ENCODE measurements at regions not wholly inside any gene's neighbourhood (a gene's known extent, or its start where the extent isn't known, plus 50 kb on each side); places are given as distances from the start of the nearest gene placed in this dataset.
"Not testable (repeated sequence)": the region's sequence is repeated elsewhere in the genome, so short reads cannot be mapped to it uniquely, and the experiment has no call there.

DNA sequence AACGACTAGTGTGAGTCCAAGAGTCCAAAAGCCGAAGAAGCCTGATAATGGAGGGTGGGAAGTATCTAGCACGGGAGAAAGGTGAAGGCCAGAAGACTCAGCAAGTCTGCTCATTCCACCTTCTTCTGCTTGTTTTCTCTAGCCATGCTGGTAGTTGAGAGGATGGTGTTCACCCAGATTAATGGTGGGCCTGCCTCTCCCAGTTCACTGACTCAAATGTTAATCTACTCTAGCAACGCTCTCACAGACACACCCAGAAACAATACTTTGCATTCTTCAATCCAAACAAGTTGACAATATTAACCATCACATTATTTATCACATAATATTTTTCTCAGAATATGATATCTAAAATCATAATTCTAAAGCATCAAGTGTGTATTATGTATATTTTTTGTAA, 1055.1 kb upstream of the PCDH10 start:
- DNase-seq (ENCODE audit: low read depth, low spot score): no peak

DNA sequence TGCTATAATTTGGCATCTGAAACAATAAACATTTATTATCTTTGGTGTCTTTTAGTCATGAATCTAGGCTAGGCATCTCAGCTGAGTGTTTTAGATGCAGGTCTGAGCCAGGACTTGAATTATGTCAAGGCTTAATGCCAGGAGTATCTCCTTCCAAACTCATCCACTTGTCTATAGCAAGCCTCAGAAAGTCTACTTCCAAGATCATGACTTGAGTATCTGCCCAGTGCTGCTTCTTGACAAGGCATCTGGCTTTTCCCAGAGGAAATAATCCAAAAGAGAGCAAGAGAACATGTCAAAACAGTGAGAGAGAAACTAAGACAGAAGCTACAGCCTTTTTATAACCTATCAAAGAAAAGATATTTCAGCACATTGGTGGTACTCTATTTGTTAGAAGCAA, 1052.1 kb upstream of the PCDH10 start:
- no peak for DNase-seq (ENCODE audit: low read depth, low spot score)

GRCh38 chr4:132101526-132101925, 1047.6 kb upstream of the PCDH10 start:
- DNase-seq (ENCODE audit: low read depth, low spot score): no peak

GRCh38 chr4:132108784-132109183, 1040.3 kb upstream of the PCDH10 start:
- no peak for DNase-seq (ENCODE audit: low read depth, low spot score)

DNA sequence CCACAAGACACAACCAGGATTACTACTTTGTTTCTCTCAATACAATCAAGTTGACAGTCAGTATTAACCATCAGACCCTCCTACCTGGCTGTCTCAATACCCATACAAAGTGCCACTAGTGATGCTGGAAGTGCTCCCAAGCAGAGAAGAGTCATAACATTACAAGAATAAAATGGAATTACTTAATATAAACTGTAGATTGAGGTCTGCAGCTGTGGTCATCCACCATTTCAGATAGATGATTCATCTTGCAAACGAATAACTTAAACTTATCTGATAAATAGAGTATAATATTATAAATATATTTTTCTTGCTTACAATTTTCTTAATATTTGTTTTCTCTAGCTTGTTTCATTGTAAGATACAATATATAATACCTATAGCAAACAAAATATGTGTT, 1034.2 kb upstream of the PCDH10 start:
- DNase-seq (ENCODE audit: low read depth, low spot score): no peak

GRCh38 chr4:132122741-132123140, 1026.4 kb upstream of the PCDH10 start:
- not testable (repeated sequence) for DNase-seq (ENCODE audit: low read depth, low spot score)

DNA sequence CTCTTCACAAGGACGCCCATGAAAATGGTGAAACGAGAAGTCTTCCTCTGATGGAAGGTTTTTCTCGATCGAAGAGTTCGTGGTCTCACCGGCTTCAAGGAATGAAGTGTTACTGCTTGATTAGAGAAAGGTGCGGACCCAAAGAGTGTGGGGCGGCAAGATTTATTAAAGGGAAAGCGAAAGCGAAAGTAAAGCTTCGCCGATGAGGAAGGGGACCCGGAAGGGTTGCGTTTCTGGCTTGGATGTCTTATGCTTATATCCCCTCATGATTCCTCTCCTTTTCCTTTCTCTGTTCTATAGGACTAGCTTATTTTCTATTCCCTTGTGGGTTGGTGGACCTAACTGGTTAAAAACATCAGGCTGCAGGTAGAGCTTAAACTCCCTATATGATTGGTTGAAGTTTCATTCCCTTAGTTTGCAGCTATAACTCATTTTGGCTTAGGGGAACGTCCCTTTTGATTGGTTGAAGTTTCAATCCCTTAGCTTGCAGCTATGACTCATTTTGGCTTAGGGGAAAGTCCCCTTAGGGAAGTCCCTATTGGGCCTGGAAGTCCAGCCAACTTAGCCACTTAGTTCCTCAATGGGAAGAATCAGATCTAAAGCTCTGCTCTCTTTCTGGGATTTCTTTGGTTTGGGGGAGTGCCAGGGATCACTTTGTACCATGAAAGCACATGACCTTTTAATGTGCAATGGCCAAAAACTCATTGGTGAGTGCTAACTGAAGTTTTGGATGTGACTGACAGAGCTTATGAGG, 1025.0 kb upstream of the PCDH10 start:
- DNase-seq (ENCODE audit: low read depth, low spot score): peak; percentile 7

DNA sequence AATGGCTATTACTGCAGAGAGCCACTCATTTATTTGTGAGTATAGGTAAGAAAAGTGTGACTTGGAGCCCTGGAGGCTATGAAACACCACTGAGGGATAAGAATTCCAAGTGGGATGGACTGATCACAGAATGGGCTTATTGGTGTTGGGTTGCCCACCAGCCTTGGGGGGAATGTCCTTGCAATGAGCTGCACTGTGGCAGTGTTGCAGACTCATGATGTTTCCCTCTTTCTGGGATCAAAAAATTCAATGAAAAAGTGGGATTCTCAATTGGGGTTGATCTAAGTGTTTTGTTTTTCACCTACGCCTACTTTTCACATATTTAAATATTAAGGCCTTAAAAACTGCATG, 1024.5 kb upstream of the PCDH10 start:
- peak; percentile 21 for DNase-seq (ENCODE audit: low read depth, low spot score)

- DNase-seq (ENCODE audit: low read depth, low spot score): no peak
Measured at GRCh38 chr4:132125131-132125530, 1024.0 kb upstream of the PCDH10 start.

GRCh38 chr4:132132433-132132832, 1016.7 kb upstream of the PCDH10 start:
- no peak for DNase-seq (ENCODE audit: low read depth, low spot score)

- peak; percentile 47 for DNase-seq (ENCODE audit: low read depth, low spot score)
Measured at GRCh38 chr4:132169660-132170059, 979.4 kb upstream of the PCDH10 start.

DNA sequence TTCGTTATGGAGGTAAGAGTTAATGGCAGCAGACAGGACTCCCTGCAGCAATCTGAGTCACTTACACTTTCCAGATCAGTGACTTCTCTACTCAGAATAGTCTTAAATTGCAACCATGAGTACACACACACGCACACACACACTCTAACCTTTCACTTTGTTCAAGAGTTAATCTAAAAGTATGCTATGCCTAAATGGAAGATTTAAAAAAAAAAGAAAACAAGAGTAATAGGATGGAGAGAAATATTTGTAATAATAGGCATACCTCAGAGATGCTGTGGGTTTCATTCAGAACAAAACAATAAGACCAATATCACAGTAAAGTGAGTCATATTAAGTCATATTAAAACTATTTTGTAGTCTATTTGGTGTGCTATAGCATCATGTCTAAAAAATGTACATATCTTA, 969.1 kb upstream of the PCDH10 start:
- DNase-seq (ENCODE audit: low read depth, low spot score): no peak

- no peak for DNase-seq (ENCODE audit: low read depth, low spot score)
Measured at GRCh38 chr4:132195176-132195575, 953.9 kb upstream of the PCDH10 start.

DNA sequence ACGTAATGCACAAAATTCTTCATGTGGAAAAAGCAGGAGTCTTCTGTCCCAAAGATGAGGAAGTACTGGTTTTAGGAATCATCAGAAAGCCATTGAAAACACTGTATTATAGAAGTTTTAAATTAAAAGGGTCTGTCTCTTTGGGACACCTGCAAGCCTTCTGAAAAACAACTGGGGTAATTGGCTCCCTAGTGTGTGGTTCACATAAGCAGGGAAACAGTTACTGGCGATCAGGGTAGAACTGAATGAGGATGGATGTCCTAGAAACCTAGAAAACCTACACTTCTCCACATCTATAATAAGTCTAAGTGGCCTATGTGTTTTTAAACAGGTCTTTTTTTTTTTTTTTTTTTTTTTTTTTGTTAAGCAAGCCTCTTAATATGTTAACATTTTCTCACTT, 945.5 kb upstream of the PCDH10 start:
- DNase-seq (ENCODE audit: low read depth, low spot score): no peak

DNA sequence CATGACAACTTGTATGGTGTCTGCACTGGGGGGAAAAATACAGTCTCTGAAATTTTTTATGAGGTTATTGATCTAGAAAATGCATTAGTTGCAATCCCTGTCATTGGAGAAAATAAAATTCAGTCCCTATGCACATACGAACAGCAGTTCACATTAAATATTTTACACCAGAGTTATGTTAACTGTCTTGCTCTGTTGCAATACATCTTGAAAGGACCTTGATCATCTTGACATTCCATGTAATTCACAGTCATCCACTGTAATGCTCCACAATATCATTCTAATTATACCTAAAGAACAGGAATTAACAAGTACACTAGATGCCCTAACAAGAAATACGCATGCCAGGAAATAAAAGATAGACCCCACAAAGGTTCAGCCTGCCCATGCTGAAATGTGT, 934.6 kb upstream of the PCDH10 start:
- DNase-seq (ENCODE audit: low read depth, low spot score): no peak

DNA sequence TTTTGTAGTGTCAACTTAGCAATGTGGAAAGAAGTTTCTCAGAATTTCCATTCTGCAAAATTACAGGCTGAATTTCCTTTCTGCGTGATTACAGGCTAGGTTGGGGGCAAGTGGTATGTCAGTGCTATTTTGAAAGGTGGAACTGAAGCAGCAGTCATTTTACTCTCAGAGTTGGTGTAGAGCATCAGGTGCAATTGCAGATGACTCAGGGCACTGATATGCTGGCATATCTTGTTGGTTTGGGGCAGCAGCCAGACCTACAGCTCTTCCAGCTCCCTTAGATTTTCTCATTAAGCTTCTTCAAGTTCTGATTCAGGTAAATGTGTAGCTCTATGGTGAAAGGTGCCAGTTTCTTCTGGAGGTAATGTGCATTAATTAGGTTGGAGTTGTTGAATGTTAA, 930.7 kb upstream of the PCDH10 start:
- no peak for DNase-seq (ENCODE audit: low read depth, low spot score)

GRCh38 chr4:132227151-132227856, 921.8 kb upstream of the PCDH10 start:
- no peak for DNase-seq (ENCODE audit: low read depth, low spot score)

DNA sequence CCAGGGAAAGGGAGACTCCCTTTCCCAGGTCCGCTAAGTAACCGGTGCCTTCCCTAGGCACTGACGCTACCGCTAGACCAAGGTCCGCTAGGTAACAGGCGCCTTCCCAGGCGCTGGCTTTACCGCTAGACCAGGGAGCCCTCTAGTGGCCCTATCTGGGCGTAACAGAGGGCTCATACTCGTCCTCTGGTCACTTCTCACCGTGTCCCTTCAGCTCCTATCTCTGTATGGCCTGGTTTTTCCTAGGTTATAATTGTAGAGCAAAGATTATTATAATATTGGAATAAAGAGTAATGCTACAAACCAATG, 921.3 kb upstream of the PCDH10 start:
- DNase-seq (ENCODE audit: low read depth, low spot score): peak; percentile 85

DNA sequence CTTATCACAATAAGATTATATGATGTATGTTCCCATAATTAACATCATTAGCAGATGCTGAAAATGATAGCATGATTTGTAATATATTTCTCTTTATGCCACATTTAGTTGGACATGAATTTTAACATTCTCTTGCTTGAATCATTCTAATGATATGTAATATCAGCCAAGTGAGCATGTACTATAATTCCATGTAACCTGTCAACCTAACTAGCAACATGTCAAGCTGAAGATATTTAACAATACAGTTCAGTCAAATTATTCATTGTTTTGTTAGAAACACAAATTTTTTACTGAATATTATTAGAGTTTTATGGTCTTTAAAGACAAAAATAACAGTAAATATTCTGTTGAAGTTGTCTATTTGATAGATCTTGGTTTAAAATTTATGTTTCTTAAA, 920.4 kb upstream of the PCDH10 start:
- no peak for DNase-seq (ENCODE audit: low read depth, low spot score)

DNA sequence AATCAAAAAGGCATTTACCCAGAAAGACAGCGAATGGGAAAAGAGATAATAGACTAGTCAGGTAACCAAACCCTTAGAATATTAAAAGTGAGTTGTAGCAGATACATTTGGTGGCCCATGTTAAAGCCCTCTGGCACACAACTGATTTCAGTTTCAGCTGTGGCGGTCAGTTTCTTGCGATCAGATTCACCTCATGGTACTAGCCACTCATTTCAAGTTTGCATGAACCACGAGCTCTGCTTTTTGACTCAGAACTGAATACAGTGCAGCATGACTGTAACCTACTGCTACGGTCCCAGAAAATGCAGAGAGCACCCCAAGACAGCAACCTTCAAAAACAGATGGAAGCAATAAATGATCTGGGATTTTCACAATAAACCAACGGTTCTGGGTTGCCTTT, 919.1 kb upstream of the PCDH10 start:
- no peak for DNase-seq (ENCODE audit: low read depth, low spot score)

GRCh38 chr4:132238697-132239096, 910.4 kb upstream of the PCDH10 start:
- no peak for DNase-seq (ENCODE audit: low read depth, low spot score)

DNA sequence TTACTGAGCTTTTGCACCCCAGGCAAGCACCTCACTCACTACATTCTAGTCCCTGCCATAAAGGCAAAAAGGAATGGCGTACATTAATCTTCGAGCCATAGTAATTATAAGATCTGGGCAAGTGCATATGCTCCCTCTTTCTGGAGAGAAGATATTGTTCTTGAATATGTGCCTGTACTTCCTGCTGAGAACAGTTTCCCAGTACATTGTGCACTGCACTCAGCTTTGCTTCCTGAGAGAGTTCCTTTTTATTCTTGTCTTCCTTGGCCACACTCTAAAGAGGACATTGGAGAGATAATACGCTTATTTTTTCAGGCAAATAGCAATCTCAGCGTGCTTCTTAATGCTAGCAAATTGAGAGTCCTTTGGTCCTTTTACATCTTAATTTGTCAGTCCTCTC, 909.0 kb upstream of the PCDH10 start:
- DNase-seq (ENCODE audit: low read depth, low spot score): no peak

DNA sequence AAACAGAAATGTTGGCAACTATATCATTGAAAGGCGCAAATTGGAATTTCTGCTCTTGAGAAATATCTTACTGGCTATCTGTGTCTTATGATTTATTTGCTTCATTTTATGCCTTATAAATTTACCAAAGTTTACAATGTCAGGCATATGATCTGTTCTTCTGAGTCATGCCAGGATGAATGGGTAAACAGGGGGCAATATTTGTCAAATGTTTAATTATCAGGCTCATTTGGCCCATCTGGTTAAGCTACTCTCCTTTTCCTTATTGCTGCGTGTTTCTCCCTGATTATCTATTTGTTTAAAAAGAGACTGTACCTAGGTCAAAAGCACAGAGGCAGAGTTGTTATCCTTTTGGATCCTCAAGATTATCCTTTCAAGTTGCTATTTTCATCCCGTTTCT, 903.8 kb upstream of the PCDH10 start:
- no peak for DNase-seq (ENCODE audit: low read depth, low spot score)

GRCh38 chr4:132264176-132264575, 884.9 kb upstream of the PCDH10 start:
- no peak for DNase-seq (ENCODE audit: low read depth, low spot score)

All from ELF-1 (cell line).